Body of pancreas (tissue), 4 donors: ENCODE measurements at regions not wholly inside any gene's neighbourhood (a gene's known extent, or its start where the extent isn't known, plus 50 kb on each side); places are given as distances from the start of the nearest gene placed in this dataset.
"Not testable (repeated sequence)": the region's sequence is repeated elsewhere in the genome, so short reads cannot be mapped to it uniquely, and the experiment has no call there.

Source experiments
- POLR2A ChIP-seq, 3 donors: fragments of 450-650 bp; IDR thresholded peaks; one replicate each; pipeline ENCODE4 v1.6.1; 2016; ENCODE audit warnings: antibody characterized with exemption in 3 of 3, mild to moderate bottlenecking in 2 of 3
- TF ChIP-seq, protein P1 (sequence below), 7 experiments: fragments of 450-650 bp in 4 of 7; fragments of 200-600 bp in 3 of 7; sonication (generic) in 3 of 7; IDR thresholded peaks; one replicate each; pipeline ENCODE4 v1.5.1; 2016 to 2019; ENCODE audit warnings: antibody characterized with exemption in 7 of 7

DNA sequence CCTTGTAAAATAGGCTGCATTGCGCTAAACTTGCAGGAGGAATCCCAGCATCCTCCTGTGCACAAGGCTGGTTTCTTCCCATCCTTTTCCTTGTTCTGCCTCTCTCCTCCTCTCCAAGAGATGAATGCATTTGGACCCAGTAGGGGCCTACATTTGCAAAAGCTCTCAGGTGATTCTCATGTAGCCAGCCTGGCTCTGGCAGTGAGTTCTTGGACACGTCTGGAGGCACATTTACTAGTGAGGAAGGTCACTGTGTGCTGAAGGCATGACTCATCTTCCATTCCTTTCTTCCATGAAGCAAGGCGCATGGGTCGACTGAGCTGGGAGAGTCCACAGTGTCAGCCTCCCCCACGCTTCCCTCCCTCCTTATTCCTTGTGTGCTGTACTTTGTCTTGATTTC lies 73.8 kb upstream of the KRTAP5-11 start:
- TF ChIP-seq, protein P1, sequence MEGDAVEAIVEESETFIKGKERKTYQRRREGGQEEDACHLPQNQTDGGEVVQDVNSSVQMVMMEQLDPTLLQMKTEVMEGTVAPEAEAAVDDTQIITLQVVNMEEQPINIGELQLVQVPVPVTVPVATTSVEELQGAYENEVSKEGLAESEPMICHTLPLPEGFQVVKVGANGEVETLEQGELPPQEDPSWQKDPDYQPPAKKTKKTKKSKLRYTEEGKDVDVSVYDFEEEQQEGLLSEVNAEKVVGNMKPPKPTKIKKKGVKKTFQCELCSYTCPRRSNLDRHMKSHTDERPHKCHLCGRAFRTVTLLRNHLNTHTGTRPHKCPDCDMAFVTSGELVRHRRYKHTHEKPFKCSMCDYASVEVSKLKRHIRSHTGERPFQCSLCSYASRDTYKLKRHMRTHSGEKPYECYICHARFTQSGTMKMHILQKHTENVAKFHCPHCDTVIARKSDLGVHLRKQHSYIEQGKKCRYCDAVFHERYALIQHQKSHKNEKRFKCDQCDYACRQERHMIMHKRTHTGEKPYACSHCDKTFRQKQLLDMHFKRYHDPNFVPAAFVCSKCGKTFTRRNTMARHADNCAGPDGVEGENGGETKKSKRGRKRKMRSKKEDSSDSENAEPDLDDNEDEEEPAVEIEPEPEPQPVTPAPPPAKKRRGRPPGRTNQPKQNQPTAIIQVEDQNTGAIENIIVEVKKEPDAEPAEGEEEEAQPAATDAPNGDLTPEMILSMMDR (IDR thresholded peaks at IDR 0.05) = not testable (repeated sequence)
- TF ChIP-seq POLR2A (IDR thresholded peaks at IDR 0.05) = not testable (repeated sequence)
